Fibroblast of pulmonary artery (primary cell): ENCODE measurements at regions not wholly inside any gene's neighbourhood (a gene's known extent, or its start where the extent isn't known, plus 50 kb on each side); places are given as distances from the start of the nearest gene placed in this dataset.

Experiments
- DNase-seq: peaks from one replicate; pipeline ENCODE4 v3.0.0-alpha.2; 2010; ENCODE audit warnings: low read depth
- H3K4me3 ChIP-seq: replicated peaks from 2 replicates; pipeline ENCODE4 v1.5.1; 2011; ENCODE audit warnings: low read depth, mild to moderate bottlenecking, control low read depth, low read length, moderate library complexity
- TF ChIP-seq, protein P1 (sequence below): IDR thresholded peaks from 2 replicates; pipeline ENCODE4 v1.5.1; 2011; ENCODE audit warnings: mild to moderate bottlenecking, control low read depth, low read length, inconsistent platforms; ENCODE audit errors: missing control alignments

DNA sequence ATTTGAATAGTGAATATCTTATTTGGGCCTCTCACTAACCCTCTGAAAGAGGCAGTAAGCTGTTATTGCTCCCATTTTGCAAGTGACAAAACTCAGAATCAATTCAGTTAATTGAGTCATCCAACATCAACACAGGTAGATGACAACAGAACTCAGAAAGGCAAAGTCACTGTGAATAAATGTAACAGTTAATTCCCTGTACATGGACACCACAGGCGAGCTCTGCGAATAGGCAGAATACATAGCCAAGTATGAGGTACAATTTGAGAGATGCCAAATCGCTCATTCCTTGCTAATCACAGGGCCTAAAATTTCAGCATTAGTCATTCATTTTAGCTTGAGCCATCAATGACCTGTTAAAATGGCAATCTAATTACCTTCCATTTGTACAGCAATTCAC lies 52.6 kb upstream of the HECTD2 start:
- H3K4me3 ChIP-seq: no peak overlapping the region
- TF ChIP-seq, protein P1, sequence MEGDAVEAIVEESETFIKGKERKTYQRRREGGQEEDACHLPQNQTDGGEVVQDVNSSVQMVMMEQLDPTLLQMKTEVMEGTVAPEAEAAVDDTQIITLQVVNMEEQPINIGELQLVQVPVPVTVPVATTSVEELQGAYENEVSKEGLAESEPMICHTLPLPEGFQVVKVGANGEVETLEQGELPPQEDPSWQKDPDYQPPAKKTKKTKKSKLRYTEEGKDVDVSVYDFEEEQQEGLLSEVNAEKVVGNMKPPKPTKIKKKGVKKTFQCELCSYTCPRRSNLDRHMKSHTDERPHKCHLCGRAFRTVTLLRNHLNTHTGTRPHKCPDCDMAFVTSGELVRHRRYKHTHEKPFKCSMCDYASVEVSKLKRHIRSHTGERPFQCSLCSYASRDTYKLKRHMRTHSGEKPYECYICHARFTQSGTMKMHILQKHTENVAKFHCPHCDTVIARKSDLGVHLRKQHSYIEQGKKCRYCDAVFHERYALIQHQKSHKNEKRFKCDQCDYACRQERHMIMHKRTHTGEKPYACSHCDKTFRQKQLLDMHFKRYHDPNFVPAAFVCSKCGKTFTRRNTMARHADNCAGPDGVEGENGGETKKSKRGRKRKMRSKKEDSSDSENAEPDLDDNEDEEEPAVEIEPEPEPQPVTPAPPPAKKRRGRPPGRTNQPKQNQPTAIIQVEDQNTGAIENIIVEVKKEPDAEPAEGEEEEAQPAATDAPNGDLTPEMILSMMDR: no peak
- DNase-seq: no peak
